ENCODE measurements at regions not wholly inside any gene's neighbourhood (a gene's known extent, or its start where the extent isn't known, plus 50 kb on each side); places are given as distances from the start of the nearest gene placed in this dataset.

DNA sequence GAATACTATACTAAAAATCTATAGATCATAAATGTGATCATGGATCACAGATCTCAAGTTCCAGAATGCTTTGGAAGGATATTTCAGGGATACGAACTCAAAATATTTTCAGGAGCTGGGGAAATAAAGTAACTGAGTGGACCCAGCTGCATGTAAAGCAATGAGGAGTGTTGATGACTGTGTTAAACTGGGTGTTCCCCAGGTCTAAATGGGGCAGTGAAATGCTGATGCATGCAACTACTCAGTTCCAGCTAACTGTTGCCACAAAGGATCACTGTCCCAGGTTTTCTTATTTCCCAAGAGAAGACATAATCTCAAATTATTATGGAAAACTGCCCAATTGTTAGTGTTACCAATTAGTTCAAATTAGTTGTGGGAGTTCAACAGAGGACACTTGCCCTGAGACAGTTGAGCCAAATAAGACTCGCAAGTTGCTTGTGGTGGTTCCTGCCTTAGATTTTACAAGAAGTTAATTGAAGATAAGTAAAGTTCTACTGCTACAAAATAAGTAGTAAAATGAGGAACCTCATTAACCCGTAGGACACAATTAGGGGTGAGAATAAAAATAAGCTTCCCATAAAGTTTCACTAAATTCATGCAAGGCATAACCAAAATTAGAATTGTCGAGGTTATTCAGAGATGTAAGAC is 66.3 kb upstream of the IL12A start:
- no peaks in the 10 kb centered on the region for H3K9me3 ChIP-seq (replicated peaks)
- no peaks in the 10 kb centered on the region for H3K27me3 ChIP-seq (ENCODE audit: low read depth)
- H3K27ac ChIP-seq (replicated peaks): no peak overlapping the region
- intact Hi-C loops (cut with micrococcal nuclease): no loop called here
- H3K4me3 ChIP-seq: no peak overlapping the region
- TF ChIP-seq CTCF (IDR thresholded peaks at IDR 0.05; ENCODE audit: borderline replicate concordance): no peak
- peaks cover 5% of the 10 kb centered on the region for H3K4me1 ChIP-seq
- no peaks in the 10 kb centered on the region for H3K36me3 ChIP-seq
- no peak for DNase-seq

- H3K4me3 ChIP-seq: no peak overlapping the region
- H3K4me1 ChIP-seq: peaks cover 7% of the 10 kb centered on the region
- TF ChIP-seq CTCF (IDR thresholded peaks at IDR 0.05; ENCODE audit: borderline replicate concordance): no peak
- no peak overlapping the region for H3K27ac ChIP-seq (replicated peaks)
- no peaks in the 10 kb centered on the region for H3K27me3 ChIP-seq (ENCODE audit: low read depth)
- no peaks in the 10 kb centered on the region for H3K9me3 ChIP-seq (replicated peaks)
- intact Hi-C loops (cut with micrococcal nuclease): no loop called here
- no peak for DNase-seq
- H3K36me3 ChIP-seq: no peaks in the 10 kb centered on the region
Observed at GRCh38 chr3:159922861-159923312, 65.7 kb upstream of the IL12A start.

GRCh38 chr3:159923336-159923735 is 65.3 kb upstream of the IL12A start:
- H3K4me1 ChIP-seq: peaks cover 11% of the 10 kb centered on the region
- no peak overlapping the region for H3K4me3 ChIP-seq
- no peaks in the 10 kb centered on the region for H3K9me3 ChIP-seq (replicated peaks)
- H3K27me3 ChIP-seq (ENCODE audit: low read depth): no peaks in the 10 kb centered on the region
- intact Hi-C loops (cut with micrococcal nuclease): no loop called here
- TF ChIP-seq CTCF (IDR thresholded peaks at IDR 0.05; ENCODE audit: borderline replicate concordance): no peak
- no peak for DNase-seq
- H3K36me3 ChIP-seq: no peaks in the 10 kb centered on the region
- H3K27ac ChIP-seq (replicated peaks): no peak overlapping the region

DNA sequence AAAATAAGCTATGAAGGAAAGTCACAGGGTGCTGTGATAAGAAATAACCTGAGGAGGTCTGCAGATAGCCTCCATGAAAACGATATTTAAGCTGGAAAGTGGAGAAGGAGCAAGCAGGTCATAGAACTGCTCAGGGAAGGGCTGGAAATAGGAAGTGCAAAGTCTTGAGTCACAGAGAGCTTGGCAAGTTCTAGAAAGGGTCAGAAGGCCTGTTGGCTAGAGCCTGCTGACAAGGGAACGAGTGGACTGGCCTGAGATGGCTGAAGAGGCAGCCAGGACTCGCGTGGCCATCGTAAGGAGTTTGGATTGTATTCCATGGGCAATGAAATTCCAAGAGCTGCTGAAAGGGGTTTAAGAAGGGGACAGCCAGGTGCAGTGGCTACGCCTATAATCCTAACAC is 64.7 kb upstream of the IL12A start:
- Histone ChIP-seq H3K27ac (replicated peaks) (no peak overlapping the region), H3K36me3 (no peaks in the 10 kb centered on the region), H3K4me1 (peaks cover 18% of the 10 kb centered on the region), H3K9me3 (replicated peaks) (no peaks in the 10 kb centered on the region), H3K27me3 (ENCODE audit: low read depth) (no peaks in the 10 kb centered on the region), H3K4me3 (no peak overlapping the region)
- no peak for DNase-seq
- intact Hi-C loops (cut with micrococcal nuclease): no loop called here
- no peak for TF ChIP-seq CTCF (IDR thresholded peaks at IDR 0.05; ENCODE audit: borderline replicate concordance)

DNA sequence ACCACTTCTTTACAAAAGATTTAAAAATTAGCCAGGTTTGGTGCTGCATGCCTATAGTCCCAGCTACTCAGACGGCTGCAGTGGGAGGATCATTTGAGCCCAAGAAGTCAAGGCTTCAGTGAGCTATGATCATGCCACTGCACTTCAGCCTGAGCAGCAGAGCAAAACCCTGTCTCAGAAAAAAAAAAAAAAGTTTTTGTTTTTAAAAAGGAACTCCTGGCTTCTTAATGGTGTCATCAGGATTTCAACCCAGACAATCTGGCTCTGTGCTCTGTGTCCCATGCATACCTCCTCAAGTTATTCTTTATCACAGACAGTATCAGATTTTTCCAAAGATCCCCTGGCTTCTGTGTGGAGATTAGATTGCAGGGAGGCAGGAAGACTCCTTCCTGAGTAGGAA is 64.2 kb upstream of the IL12A start:
- intact Hi-C loops (cut with micrococcal nuclease): no loop called here
- no peaks in the 10 kb centered on the region for H3K36me3 ChIP-seq
- H3K4me1 ChIP-seq: peaks cover 22% of the 10 kb centered on the region
- no peaks in the 10 kb centered on the region for H3K9me3 ChIP-seq (replicated peaks)
- DNase-seq: no peak
- no peak overlapping the region for H3K4me3 ChIP-seq
- no peak overlapping the region for H3K27ac ChIP-seq (replicated peaks)
- TF ChIP-seq CTCF (IDR thresholded peaks at IDR 0.05; ENCODE audit: borderline replicate concordance): no peak
- no peaks in the 10 kb centered on the region for H3K27me3 ChIP-seq (ENCODE audit: low read depth)
